Brain microvascular endothelial cell (primary cell): ENCODE measurements at regions not wholly inside any gene's neighbourhood (a gene's known extent, or its start where the extent isn't known, plus 50 kb on each side); places are given as distances from the start of the nearest gene placed in this dataset.

Experiments used
- DNase-seq: peaks from one replicate; pipeline ENCODE4 v3.0.0-alpha.2; 2020
- H3K27ac ChIP-seq: fragments of 250-450 bp; sonication (Bioruptor Pico); 2 replicates; pipeline ENCODE4 v1.5.1; 2020; ENCODE audit warnings: mild to moderate bottlenecking, moderate library complexity
- H3K27me3 ChIP-seq: fragments of 250-450 bp; sonication (Bioruptor Pico); replicated peaks from 2 replicates; pipeline ENCODE4 v1.5.1; 2020; ENCODE audit warnings: mild to moderate bottlenecking
- H3K36me3 ChIP-seq: fragments of 250-450 bp; sonication (Bioruptor Pico); replicated peaks from 2 replicates; pipeline ENCODE4 v1.5.1; 2020; ENCODE audit warnings: mild to moderate bottlenecking
- H3K4me3 ChIP-seq: 2 replicates; pipeline ENCODE4 v1.5.1; 2011; ENCODE audit warnings: low read depth, mild to moderate bottlenecking, control low read depth, low read length, moderate library complexity
- CTCF ChIP-seq: IDR thresholded peaks from 2 replicates; pipeline ENCODE4 v1.5.1; 2011; ENCODE audit warnings: low read depth, mild to moderate bottlenecking, moderate library complexity, low read length, control low read depth, inconsistent platforms; ENCODE audit errors: missing control alignments
- in situ Hi-C: cut with HindIII; loops from 2 replicates; pipeline ENCODE4 v1.10.0; 2017; ENCODE audit warnings: low sequenced_read_pairs, low pct_ligation_motif_present

- Histone ChIP-seq H3K27me3 (no peaks in the 10 kb centered on the region), H3K27ac (no peak overlapping the region), H3K36me3 (no peaks in the 10 kb centered on the region), H3K4me3 (no peak overlapping the region)
- no peak for DNase-seq
- TF ChIP-seq CTCF, result no peak
- in situ Hi-C loops, result no loop called here
These were observed 456.1 kb downstream of the DNAH5 start for GRCh38 chr5:13488254-13488931.

- in situ Hi-C loops, result no loop called here
- H3K27ac ChIP-seq, result no peak overlapping the region
- H3K36me3 ChIP-seq, result no peaks in the 10 kb centered on the region
- H3K27me3 ChIP-seq, result no peaks in the 10 kb centered on the region
- H3K4me3 ChIP-seq, result no peak overlapping the region
- no peak for DNase-seq
- TF ChIP-seq CTCF, result no peak
These were observed 463.7 kb downstream of the DNAH5 start for GRCh38 chr5:13480834-13481233.

- Histone ChIP-seq H3K4me3 (no peak overlapping the region), H3K27me3 (no peaks in the 10 kb centered on the region), H3K27ac (no peak overlapping the region), H3K36me3 (no peaks in the 10 kb centered on the region)
- in situ Hi-C loops, result no loop called here
- DNase-seq, result peak; percentile 22
- TF ChIP-seq CTCF, result peak; percentile 69
These were observed 465.5 kb downstream of the DNAH5 start for GRCh38 chr5:13478831-13479465.

GRCh38 chr5:13477118-13477737 is 467.3 kb downstream of the DNAH5 start:
- in situ Hi-C loops, result no loop called here

GRCh38 chr5:13472842-13473241 is 471.6 kb downstream of the DNAH5 start:
- no peaks in the 10 kb centered on the region for H3K36me3 ChIP-seq
- H3K27me3 ChIP-seq, result no peaks in the 10 kb centered on the region
- H3K4me3 ChIP-seq, result no peak overlapping the region
- no peak for DNase-seq
- no peak for TF ChIP-seq CTCF
- in situ Hi-C loops, result no loop called here
- H3K27ac ChIP-seq, result no peak overlapping the region

More at GRCh38 chr5:13477118-13477737, 467.3 kb downstream of the DNAH5 start:
- no peak for TF ChIP-seq CTCF
- peak; percentile 86 for DNase-seq
- Histone ChIP-seq H3K27me3 (no peaks in the 10 kb centered on the region), H3K4me3 (no peak overlapping the region), H3K27ac (no peak overlapping the region), H3K36me3 (no peaks in the 10 kb centered on the region)
